Endothelial cell of umbilical vein (primary cell): ENCODE measurements at regions not wholly inside any gene's neighbourhood (a gene's known extent, or its start where the extent isn't known, plus 50 kb on each side); places are given as distances from the start of the nearest gene placed in this dataset.

Experiments
- BruUV-seq: library from RNA; stranded (reverse); fragments of 400-500 nt; replicated peaks from 2 replicates; lab custom pipeline; 2021; lab: Mats Ljungman, UMichigan
- CTCF ChIA-PET: fragments of 300-600, 350-600 bp; sonication (Branson Sonifier 250); formaldehyde crosslinking; loops from one replicate; lab custom pipeline; 2021; ENCODE audit warnings: antibody characterized with exemption, inconsistent platforms; lab: Charles Lee
- POLR2A ChIA-PET: fragments of 300-600, 350-600 bp; sonication (Branson Sonifier 250); formaldehyde crosslinking; loops from one replicate; lab custom pipeline; 2021; ENCODE audit warnings: antibody characterized with exemption, inconsistent platforms; lab: Charles Lee
- DNase-seq: peaks from one replicate; pipeline ENCODE4 v3.0.0-alpha.2; 2011; ENCODE audit warnings: low read depth, low spot score
- FAIRE-seq: peaks from 2 replicates; lab custom pipeline; 2011; peaks lifted over from hg19 to GRCh38; lab: Jason Lieb, UNC
- H2AFZ ChIP-seq: 2 replicates; pipeline ENCODE4 v1.6.0; 2012; ENCODE audit warnings: low read depth, low read length, control low read depth, inconsistent platforms
- H3K27ac ChIP-seq: 2 replicates; pipeline ENCODE4 v1.5.1; 2011; ENCODE audit warnings: low read depth, mild to moderate bottlenecking, control low read depth, low read length, moderate library complexity; ENCODE audit not compliant: insufficient read depth
- H3K27me3 ChIP-seq, 2 experiments: 2 replicates each; pipeline versions ENCODE4 v1.6.0 to v1.6.1; 2011; ENCODE audit warnings: low read length in 2 of 2, mixed read lengths in 1 of 2; ENCODE audit not compliant: control insufficient read depth in 2 of 2, insufficient read depth in 2 of 2
- H3K36me3 ChIP-seq, 2 experiments: 2 replicates in 1 of 2; 3 replicates in 1 of 2; pipeline ENCODE4 v1.5.1; 2011; ENCODE audit warnings: low read length in 2 of 2, mild to moderate bottlenecking in 1 of 2, moderate library complexity in 1 of 2; ENCODE audit not compliant: control insufficient read depth in 2 of 2, insufficient read depth in 2 of 2; ENCODE audit errors: extremely low read depth in 1 of 2
- H3K4me1 ChIP-seq: 3 replicates; pipeline ENCODE4 v1.5.1; 2011; ENCODE audit warnings: mild to moderate bottlenecking, low read length; ENCODE audit not compliant: control insufficient read depth, insufficient read depth; ENCODE audit errors: extremely low read depth
- H3K4me2 ChIP-seq: 2 replicates; pipeline ENCODE4 v1.6.1; 2011; ENCODE audit warnings: low read length, control low read depth, mixed read lengths; ENCODE audit not compliant: insufficient read depth
- H3K4me3 ChIP-seq, 3 experiments: fragments of 200-600 bp in 1 of 3; sonication (generic), shearing (Covaris generic) in 1 of 3; replicated peaks in 1 of 3; 2 replicates each; pipeline ENCODE4 v1.5.1; 2011 to 2016; ENCODE audit warnings: control low read depth in 3 of 3, low read length in 3 of 3, mild to moderate bottlenecking in 2 of 3, inconsistent platforms in 1 of 3, low read depth in 1 of 3, moderate library complexity in 1 of 3; ENCODE audit not compliant: insufficient read depth in 1 of 3
- H3K79me2 ChIP-seq: 2 replicates; pipeline ENCODE4 v1.6.0; 2012; ENCODE audit warnings: low read length, inconsistent platforms; ENCODE audit not compliant: control insufficient read depth, insufficient read depth
- H3K9ac ChIP-seq: replicated peaks from 2 replicates; pipeline ENCODE3; 2011; ENCODE audit warnings: low read length, control low read depth; ENCODE audit not compliant: insufficient read depth; ENCODE audit errors: extremely low read depth
- H3K9me1 ChIP-seq: replicated peaks from 3 replicates; pipeline ENCODE4 v1.6.0; 2011; ENCODE audit warnings: mild to moderate bottlenecking, low read length; ENCODE audit not compliant: control insufficient read depth, insufficient read depth; ENCODE audit errors: extremely low read depth
- H3K9me3 ChIP-seq: replicated peaks from 2 replicates; pipeline ENCODE4 v1.5.1; 2012; ENCODE audit warnings: low read length, inconsistent platforms; ENCODE audit not compliant: control insufficient read depth, insufficient read depth
- H4K20me1 ChIP-seq: replicated peaks from 2 replicates; pipeline ENCODE3; 2011; ENCODE audit warnings: mild to moderate bottlenecking, low read length; ENCODE audit not compliant: control insufficient read depth, insufficient read depth; ENCODE audit errors: extremely low read depth
- CTCF ChIP-seq, 2 donors: IDR thresholded peaks; 1 replicate in 1 of 2; 2 replicates in 1 of 2; pipeline ENCODE4 v1.5.1; 2011; ENCODE audit warnings: low read length in 2 of 2, mild to moderate bottlenecking in 2 of 2, moderate library complexity in 2 of 2, control low read depth in 1 of 2, inconsistent platforms in 1 of 2, low read depth in 1 of 2; ENCODE audit not compliant: insufficient read depth in 1 of 2; ENCODE audit errors: extremely low read depth in 1 of 2
- EZH2 ChIP-seq: IDR thresholded peaks from 2 replicates; pipeline ENCODE4 v1.6.1; 2012; ENCODE audit warnings: borderline replicate concordance, low read depth, mild to moderate bottlenecking, moderate library complexity, low read length, inconsistent platforms; ENCODE audit not compliant: severe bottlenecking
- FOS ChIP-seq: IDR thresholded peaks from 2 replicates; pipeline ENCODE4 v1.6.1; 2011; ENCODE audit warnings: mild to moderate bottlenecking, low read length, moderate library complexity, borderline replicate concordance; ENCODE audit not compliant: insufficient read depth
- GATA2 ChIP-seq: IDR thresholded peaks from 2 replicates; pipeline ENCODE4 v1.7.0; 2011; ENCODE audit warnings: low read depth, mild to moderate bottlenecking, moderate library complexity, mixed read lengths, low read length; ENCODE audit not compliant: insufficient read length, insufficient read depth
- MYC ChIP-seq: IDR thresholded peaks from one replicate; pipeline ENCODE4 v1.6.1; 2011; ENCODE audit warnings: mild to moderate bottlenecking, low read depth, low read length
- dilution Hi-C: fragments of 300-500 bp; cut with MboI; formaldehyde crosslinking; loops from one replicate; pipeline ENCODE4 v1.15.0; 2019; ENCODE audit warnings: low sequenced_read_pairs; ENCODE audit not compliant: extremely low pct_ligation_motif_present
- intact Hi-C: fragments of 100-400 bp; cut with micrococcal nuclease; formaldehyde crosslinking; loops from one replicate; pipeline ENCODE4 v1.10.0; 2022

DNA sequence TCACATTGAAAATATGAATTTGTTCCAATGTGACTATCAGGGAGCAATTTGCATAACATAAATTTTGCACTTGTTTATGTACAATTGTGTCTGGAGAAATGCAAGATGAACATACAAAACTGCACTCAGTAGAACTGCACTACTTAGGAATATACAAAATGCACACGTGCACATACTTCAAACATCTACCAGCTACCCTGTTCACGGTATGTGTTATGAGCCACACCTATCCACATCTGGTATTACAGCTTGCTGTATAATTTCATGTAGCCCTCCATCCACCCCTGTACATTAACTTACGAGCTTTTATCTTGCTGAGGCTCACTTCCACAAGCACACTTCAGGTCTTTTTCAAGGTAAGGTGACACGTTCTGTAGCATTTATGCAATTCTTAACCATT lies 373.5 kb upstream of the ZEB2 start:
- H3K36me3 ChIP-seq: no peaks in the 10 kb centered on the region
- no peaks in the 10 kb centered on the region for H3K9me3 ChIP-seq
- H3K9ac ChIP-seq: no peak overlapping the region
- DNase-seq (no peak), FAIRE-seq (no peak)
- no peak overlapping the region for H2AFZ ChIP-seq
- H3K27me3 ChIP-seq: no peaks in the 10 kb centered on the region
- ChIA-PET POLR2A (no interaction called here), CTCF (no interaction called here)
- H3K9me1 ChIP-seq: no peaks in the 10 kb centered on the region
- no peaks in the 10 kb centered on the region for H3K79me2 ChIP-seq
- no peak overlapping the region for H3K4me2 ChIP-seq
- H3K4me1 ChIP-seq: peaks cover 3% of the 10 kb centered on the region
- H3K4me3 ChIP-seq: no peak overlapping the region
- H3K27ac ChIP-seq: no peak overlapping the region
- dilution Hi-C loops (no loop called here), intact Hi-C loops (loop anchor here (5.0 kb wide), 1 partner anchor 371 kb away; the partner anchor contains the start of gene ZEB2)
- BruUV-seq: no TSS peak
- no peaks in the 10 kb centered on the region for H4K20me1 ChIP-seq
- no peak for TF ChIP-seq FOS
- TF ChIP-seq EZH2: no peak
- TF ChIP-seq GATA2: no peak

DNA sequence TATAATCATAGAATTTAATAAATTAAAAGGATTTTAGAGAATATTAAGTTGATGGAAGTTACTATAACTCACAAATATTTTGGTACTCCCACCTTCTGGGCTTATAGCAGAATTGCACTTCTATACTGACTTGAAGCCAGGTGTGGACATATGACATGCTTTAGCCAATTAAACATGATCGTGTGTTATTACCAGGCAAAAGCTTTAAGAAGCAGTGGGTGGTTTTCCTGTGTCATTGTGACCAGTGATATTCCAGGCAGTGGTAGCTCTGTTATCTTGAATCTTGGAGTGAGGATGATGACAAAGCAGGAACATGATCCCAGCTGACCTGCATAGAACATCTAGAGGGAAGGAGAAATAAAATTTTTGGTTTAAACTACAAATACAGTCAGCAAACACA lies 370.9 kb upstream of the ZEB2 start:
- Histone ChIP-seq H4K20me1 (no peaks in the 10 kb centered on the region), H3K27ac (no peak overlapping the region), H3K36me3 (no peaks in the 10 kb centered on the region), H3K4me3 (no peak overlapping the region), H3K79me2 (no peaks in the 10 kb centered on the region), H3K9ac (no peak overlapping the region), H3K9me1 (no peaks in the 10 kb centered on the region), H3K9me3 (no peaks in the 10 kb centered on the region), H3K27me3 (no peaks in the 10 kb centered on the region), H3K4me1 (peaks cover 3% of the 10 kb centered on the region), H2AFZ (peak overlapping the region; percentile 39), H3K4me2 (no peak overlapping the region)
- dilution Hi-C loops: no loop called here
- CTCF ChIA-PET: interaction anchor here (1.1 to 1.4 kb wide), 2 partner anchors 14 to 1632 kb away, joined by 3 to 5 read pairs; no protein-coding TSS in a partner anchor
- BruUV-seq: no TSS peak
- peak; percentile 40 for FAIRE-seq
- POLR2A ChIA-PET: no interaction called here
- peak; percentile 45 for DNase-seq
- intact Hi-C loops: loop anchor here (5.0 kb wide), 1 partner anchor 369 kb away; the partner anchor contains the start of gene ZEB2
- peak in 1 of 2 donors; percentile 11 for TF ChIP-seq CTCF (IDR thresholded peaks at IDR 0.05; ENCODE audit: extremely low read depth in 1 of 2, insufficient read depth in 1 of 2, low read depth in 1 of 2, low read length in 2 of 2)
- no peak for TF ChIP-seq EZH2
- no peak for TF ChIP-seq MYC
- no peak for TF ChIP-seq FOS
- no peak for TF ChIP-seq GATA2
